Fibroblast of skin of scalp (primary cell): ENCODE measurements at regions not wholly inside any gene's neighbourhood (a gene's known extent, or its start where the extent isn't known, plus 50 kb on each side); places are given as distances from the start of the nearest gene placed in this dataset.
A peak's percentile ranks its signal among the peaks of the same experiment; 100 is the strongest.

ENCODE experiments used
- DNase-seq: peaks from one replicate; pipeline ENCODE4 v3.0.0-alpha.2; 2013

- DNase-seq: no peak
These were observed 63.4 kb upstream of the SLC6A6 start for GRCh38 chr3:14338898-14339458.

DNA sequence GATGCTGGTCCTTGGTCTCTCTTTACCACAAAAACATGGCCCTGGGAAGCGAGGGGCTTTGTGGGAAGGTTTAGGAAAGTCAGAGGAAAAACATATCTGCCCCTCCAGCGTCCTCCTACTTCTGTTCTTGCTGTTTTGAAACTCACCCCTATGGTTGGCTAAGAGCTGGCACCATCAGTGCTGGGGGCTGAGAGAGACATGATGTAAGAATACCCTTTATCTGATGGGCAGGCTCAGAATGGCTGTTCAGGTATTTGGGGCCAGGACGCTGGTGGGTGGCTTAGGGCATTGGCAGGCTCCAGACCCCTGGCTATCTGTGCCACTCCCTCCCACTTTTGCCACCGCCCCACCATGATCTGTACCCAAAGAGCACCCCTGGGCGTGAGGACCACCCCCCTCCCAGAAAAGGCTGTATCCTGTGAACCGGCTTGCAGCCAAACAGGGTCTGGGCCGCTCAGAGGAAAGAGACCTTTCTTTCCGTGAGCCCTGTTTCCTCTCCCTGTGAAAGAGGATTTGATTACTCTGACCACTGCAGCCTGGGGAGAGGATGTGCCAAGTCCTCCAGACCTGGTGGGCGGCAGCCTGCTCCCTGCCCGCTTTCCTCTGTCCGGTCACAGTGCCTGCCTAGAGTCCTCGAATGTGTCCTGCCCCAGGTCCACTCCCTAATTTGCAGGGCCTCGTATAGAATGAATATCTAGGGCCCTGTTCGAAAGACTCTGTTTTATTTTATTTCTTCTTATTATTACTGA, 61.3 kb upstream of the SLC6A6 start:
- DNase-seq: no peak

DNA sequence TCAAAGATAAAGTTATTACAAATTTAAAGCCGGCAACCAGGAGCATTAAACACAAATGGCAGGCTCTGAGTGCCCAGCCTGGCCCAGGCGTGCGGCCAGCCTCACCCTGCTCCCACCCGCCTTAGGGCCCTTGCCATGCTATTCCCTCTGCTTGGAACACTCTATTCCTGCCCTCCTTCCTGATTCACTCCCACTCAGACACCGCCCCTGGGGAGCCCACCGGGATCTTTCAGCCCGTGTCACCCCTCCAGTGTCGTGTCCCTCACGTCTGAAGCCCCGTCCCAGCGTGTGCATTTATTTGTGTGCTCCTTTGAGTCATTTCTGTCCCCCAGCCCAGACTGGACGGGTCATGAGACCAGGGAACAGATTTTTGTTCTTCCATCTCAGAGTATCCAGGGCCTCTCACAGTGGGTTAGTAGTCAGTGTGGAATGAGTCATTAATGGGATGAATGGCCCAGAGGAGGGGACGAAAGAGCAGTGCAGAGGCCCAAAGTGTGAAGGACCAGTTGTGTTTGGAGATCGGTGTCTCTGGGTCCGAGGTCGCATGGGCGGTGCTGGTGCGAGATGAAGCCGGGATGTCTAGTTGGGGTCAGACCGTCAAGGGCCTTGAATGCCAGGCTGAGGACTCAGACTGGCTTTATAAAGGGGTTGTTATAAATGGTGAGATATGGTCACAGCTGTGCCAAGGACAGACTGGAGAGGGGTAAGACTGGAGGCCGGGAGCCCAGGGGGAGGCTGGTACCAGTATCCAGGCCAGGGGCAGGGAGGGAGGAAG, 58.9 kb upstream of the SLC6A6 start:
- DNase-seq: no peak

DNA sequence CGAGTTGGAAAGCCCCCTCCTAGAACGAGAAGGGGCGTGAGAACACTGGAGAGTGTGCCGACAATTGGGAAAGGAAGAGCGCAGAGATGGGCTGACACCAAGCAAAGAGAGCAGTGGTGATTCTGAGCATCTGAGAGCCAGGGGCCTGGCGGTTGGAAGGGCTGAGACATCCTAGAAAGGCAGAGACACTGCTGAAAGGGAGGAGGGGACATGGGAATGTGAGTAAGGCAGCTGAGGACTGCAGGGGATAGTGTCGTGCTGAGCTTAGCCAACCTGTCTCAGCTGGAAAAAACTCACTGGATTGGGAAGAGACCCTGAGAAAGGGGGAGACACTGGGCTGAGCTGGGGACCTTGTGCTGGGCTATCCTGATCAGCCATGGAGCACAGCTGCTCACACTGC, 58.1 kb upstream of the SLC6A6 start:
- DNase-seq: peak; percentile 32

DNA sequence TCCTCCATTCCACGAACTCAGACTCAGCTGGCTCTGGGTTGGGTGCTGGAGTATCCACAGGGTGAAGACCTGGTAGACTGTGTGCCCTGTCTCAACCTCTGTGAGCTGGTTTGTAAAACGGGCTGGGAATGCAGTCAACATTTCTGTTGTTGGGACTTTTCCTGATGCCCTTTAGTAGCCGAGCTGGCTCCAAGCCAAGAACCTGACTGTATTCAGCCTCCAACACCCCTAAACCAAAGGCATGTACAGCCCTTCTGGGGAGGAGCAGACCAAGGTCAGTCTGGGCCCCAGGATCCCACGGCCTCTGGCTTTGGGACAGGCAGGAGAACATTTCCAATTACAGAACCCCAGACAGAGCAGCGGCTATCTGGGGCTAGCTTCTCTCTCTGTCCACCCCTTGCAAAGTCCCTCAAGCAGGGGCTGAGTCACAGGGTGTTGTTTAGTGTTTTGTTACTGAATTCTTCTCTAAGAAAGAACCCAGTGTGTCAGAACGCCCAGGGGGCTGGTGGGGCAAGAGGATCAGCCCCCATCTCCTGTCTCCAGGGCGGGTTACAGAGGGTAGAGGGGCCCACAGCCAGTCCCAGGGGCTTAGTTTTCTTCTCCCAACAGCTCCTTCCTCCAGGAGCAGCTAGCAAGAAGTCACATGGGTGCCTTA, 56.8 kb upstream of the SLC6A6 start:
- DNase-seq: peak; percentile 46

- no peak for DNase-seq
These were observed 56.2 kb upstream of the SLC6A6 start for GRCh38 chr3:14346191-14346590.

DNA sequence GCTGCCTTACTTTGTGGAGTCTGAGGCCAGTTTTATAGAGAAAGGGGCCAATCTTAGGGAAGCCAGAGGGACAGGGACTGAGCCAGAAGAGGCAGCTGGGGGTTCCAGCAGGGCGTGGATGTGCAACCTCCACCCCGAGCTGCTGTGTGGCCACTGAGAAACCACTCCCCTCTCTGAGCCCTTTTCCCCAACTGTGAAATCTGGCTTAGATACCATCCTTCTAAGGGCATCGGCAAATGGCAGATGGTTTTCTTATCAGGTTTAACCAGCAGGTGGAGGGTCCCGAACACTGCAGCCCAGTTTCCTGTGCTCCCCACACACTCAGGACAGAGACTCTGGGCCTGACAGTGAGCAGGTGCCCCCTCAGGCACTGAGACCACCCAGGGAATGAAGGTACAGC, 55.8 kb upstream of the SLC6A6 start:
- no peak for DNase-seq

GRCh38 chr3:14347110-14347509, 55.3 kb upstream of the SLC6A6 start:
- no peak for DNase-seq

GRCh38 chr3:14351617-14352001, 50.8 kb upstream of the SLC6A6 start:
- DNase-seq: no peak

DNA sequence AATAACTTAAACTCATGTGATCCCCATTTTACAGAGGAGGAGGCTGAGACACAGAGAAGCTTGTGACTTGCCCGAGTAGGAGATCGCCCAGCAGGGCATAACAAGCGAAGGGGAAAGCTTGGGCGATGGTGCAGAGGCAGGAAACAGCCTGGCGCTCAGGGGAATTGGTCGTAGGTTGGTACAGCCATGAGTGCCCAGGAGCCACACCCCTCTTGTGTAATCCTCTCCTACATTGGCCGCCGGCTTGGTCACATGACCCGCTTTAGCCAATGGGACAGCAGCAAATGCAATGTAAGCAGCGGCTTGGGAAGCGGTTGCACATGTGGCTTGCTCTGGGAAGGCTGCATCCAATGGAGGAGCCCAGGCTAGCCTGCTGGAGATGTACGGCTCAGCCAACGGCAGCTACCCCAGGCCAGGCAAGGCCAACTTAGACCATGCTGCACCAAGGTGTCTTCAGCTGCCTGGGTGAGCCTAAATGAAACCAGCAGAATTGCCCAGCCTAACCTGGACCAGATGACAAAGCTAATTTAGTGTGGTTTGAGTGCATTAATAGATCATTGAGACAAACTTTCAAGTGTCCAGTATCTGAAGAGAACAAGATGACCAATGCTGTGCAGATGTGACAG, 50.3 kb upstream of the SLC6A6 start:
- DNase-seq: peak; percentile 43
